ENCODE measurements at regions not wholly inside any gene's neighbourhood (a gene's known extent, or its start where the extent isn't known, plus 50 kb on each side); places are given as distances from the start of the nearest gene placed in this dataset.
"Not testable (repeated sequence)": the region's sequence is repeated elsewhere in the genome, so short reads cannot be mapped to it uniquely, and the experiment has no call there.

DNA sequence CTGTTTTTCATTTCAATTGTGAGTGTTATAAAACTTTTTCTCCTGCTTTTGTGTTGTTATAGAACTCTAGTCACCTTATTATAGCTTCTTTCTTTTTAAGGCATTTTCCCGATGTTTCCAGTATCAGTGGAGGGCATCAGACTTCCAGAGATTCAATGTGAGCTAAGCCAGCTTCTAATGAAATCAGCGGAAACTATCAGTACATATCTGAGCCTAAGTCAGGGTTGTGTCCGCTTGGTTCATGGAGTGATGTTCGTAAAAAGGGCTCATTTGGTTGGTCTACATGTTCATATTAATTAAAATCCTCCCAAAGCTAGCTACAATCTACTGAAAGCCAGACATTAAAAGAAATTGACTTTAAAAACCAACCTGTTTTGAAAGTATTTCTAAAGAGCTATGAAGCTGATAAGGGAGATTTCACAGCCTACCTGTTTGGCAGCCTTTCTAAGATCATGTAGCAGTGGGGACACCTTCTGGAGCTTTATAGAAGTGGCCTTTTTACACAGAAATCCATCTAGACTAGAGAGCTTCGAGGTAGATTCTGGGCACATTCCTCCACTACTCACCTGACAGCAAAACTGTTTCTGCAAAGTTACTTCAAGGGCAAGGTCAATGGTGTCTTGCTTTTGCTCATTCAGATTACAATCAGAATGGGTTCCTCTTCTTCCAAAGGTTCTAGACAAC lies 227.1 kb upstream of the NBPF12 start:
- not testable (repeated sequence) for DNase-seq

DNA sequence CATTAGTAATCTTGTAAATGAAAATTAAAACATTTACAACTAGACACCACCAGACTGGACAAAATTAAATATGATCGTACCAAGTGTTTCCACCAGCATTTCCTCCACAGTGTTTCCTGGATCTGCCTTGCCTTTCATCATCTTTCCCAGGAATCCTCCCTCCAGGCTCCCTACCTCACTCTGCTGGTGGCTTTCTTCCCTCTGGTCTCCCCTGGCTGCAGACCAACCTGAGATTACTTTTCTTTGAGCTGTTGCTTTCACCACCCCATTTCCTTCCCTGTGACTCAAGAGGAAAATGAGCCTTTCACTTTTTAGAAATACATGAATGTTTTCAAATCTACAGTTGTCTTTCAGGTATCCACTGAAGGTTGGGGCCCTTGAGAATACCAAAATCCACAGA lies 228.8 kb upstream of the NBPF12 start:
- not testable (repeated sequence) for DNase-seq

DNA sequence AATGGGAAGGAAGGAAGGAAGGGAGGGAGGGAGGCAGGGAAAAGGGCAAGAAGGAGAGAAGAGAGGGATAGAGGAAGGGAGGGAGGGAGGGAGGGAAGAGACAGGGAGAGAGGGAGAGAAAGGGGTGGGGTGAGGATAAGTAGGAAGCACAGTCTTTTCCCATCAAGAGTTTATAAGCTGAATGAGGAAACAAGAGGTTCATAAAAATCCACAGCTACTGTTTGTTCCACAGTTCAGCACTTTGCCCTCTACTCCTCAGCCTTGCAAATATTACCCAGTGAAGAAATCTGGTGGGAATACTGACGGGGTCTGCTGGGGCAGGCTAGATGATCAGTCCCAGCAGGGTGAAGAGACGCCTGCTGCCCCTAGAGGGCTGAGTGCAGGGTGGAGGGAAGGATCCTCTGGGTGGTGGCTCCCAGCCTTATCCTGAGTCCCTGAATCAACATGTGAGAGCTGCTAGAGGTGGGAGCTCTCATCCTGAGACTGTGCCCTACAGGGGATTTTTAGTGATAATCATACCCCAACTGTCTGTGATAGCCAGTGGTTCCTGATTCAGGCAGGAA lies 233.9 kb upstream of the NBPF12 start:
- not testable (repeated sequence) for DNase-seq

DNA sequence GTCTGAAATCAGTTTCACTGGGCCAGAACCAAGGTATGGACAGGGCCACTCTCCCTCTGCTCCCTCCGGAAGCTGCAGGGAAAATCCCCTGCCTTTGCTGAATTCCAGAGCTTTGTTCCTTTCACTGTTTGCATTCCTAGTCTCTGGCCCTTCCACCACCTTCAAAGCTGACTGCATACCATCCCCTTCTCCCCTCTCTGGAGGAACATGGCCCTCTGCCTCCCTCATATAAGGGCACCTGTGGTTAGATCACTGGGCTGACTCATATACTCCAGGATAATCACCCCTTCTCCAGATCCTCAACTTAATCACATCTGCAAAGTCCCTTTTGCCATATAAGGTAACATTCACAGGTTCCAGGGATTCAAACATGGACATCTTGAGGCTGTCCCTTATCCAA lies 236.8 kb upstream of the NBPF12 start:
- not testable (repeated sequence) for DNase-seq

DNA sequence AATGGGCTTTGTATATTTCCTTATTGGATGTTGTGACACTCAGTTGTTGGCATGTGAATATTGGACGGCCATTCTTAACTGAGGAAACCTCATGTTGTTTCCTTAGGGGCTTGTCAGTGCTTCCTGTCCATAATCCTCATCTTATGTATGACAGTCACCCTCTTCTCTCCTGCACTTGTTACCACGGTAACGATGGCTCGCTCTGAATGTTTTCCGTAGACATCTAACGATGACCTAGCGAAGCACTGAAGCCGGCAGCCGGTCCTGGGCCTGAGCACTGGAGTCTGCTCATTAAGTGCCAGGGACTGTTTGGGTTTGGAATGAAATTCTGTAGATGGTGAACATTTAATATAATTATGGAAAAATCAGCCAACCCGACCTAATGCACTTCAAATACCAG lies 242.7 kb upstream of the NBPF12 start:
- DNase-seq: not testable (repeated sequence)

DNA sequence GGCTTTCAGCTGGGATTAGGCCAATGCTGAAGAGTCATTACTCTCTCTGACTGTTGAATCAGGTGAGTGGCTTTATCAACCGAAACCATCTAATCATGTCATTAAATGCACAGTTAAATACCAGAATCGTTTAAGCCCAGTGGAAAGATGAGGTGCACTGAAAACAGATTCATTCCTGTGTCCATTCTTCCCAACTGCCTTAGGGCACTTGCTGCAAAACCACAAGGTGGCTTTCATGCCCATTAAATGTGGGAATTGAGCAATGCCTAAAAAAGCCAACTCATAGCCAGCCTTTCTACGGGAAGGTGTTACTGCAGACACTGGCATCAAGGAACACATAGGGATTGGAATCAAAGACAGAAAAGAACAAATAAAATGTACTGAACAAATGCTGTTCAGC lies 246.3 kb upstream of the NBPF12 start:
- not testable (repeated sequence) for DNase-seq

DNA sequence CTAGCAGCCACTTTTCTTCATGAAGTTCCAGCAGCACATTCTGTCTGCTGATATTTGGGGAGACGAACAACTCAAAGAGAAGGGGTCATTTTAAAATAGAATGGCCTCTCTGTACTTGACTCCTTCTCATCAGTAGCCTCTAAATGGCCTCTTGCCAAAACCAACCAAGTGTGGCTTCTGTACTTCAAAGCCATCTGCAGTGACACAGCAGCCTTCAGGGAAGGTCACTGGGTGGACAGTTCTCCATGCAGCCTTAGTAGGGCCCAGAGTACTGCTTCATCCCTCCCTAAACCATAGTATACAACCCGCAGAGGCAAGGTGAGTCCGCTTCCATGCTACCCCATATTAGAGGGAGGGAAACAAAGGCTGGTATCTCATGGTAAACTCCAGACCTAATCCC lies 249.2 kb upstream of the NBPF12 start:
- DNase-seq: not testable (repeated sequence)

DNA sequence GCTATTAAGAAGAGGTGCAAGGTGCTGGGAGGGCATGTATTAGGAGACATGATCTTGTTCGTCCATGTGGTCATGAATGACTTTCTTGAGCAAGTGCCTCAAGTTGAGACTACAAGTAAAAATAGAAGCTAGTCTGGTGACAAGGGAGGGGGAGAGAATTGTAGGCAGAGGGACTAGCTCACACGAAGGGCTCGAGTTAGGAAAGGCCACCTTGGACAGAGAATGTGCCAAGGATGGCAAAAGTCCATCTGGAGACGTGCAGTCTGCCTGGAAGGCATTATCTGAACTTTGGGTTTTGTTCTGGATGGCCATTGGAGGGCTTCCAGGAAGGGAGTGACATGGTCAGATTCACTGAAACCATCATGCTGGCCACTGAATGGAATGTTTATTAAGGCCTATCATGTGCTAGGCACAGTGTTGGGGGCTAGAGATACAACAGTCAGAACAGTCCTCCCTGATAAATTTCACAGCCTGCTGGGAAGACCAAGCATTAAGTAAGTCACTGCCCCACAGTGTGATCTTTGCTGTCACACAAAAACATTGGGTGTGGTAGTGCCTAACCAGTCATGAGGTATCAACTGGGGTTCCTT lies 251.3 kb upstream of the NBPF12 start:
- DNase-seq: not testable (repeated sequence)

DNA sequence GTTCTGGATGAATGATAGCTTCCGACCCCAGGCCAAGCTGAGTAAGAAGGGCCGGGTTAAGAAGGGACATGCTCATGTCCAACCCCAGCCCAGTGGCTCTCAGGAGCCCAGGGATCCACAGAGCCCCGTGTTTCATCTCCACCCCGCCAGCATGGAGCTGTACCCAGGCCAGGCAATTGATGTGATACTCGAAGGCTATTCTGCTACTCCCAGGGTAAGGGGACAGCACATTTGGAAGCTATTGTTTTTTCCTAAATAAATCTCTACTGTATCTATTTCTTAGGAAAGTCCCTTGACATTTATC lies 255.0 kb upstream of the NBPF12 start:
- DNase-seq: not testable (repeated sequence)

DNA sequence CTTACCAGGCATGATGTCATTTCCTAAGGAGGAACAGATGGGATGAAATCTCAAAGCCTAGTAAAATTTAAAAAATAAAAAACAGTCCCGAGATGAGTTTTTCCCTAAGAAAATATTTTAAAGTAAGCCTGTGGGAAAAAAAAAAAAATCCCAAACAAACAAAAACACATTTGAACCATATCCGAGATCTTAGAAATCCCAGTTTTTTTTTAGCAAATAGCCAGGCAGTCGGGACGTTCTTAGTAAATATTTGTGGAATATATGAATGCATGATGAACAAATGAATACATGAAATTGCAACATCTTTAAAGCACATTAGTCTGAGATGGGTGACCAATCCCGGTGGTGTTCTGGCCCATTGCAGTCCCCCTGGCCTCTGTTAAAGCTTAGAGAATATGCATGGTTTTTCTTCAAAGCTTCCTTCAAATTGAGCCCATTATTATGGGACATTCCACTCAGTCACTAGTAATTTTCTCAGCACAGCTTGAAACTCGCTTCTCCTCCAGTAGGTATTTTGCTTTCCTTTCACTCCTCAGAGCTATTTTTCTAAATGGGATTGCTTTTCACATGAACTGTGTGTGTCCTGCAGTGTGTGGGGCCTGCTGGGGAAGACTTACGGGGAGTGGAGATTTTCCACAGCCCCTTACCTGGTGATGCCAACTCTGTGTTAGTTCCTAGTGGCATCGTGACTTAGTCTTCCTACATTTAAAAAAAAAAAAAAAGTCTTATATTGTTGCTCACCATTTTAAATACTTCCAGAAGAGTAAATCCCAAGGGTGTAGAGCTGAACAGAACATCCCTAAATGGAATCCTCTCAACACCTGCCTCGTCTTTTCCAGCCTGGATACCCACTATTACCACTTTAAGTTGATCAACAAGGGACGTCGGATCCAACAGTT lies 255.6 kb upstream of the NBPF12 start:
- DNase-seq: not testable (repeated sequence)

DNA sequence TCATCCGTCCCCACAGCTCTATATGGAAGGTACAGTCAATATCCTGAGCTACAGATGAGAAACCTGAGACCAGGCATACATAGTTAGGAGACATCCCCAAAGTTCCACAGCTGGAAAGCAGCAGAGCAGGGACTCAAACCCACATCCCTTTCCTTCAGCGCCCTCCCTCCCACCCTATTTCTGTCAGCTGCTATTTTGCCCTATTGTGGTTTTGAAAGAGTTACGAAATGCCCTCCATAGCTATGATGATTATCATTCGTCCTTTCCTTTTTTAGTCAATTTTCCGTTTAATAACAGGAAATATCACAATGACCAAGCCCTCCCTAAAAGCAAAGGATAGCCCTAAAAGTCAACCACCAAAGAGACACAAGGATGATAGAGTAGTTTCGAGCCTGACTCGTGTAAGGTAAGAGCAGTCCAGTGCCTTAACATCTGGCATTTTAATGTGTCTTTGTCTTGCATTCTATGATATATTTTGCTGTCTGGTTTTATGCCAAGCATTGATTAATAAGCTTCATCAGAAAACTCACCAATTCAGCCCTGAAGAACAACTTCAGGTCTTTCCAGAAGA lies 264.3 kb upstream of the NBPF12 start:
- not testable (repeated sequence) for DNase-seq

DNA sequence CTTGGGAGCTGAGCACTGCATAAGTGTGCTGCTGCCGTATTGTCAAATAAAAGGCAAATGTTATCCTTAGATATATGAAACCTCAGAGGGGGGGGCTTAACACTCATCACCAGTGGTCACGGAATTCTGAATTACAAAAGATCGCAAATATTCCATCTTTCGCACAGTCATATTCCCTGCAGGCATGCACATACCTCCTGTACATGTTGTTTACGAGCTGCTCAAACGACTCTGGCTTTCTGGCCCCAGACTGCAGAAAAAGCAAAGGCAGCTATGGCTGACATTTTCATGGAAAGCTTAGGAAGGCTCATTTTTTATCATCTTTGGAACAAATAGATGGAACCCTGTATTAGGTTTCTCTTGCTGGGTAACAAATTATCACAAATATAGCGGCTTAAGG lies 265.5 kb upstream of the NBPF12 start:
- not testable (repeated sequence) for DNase-seq

DNA sequence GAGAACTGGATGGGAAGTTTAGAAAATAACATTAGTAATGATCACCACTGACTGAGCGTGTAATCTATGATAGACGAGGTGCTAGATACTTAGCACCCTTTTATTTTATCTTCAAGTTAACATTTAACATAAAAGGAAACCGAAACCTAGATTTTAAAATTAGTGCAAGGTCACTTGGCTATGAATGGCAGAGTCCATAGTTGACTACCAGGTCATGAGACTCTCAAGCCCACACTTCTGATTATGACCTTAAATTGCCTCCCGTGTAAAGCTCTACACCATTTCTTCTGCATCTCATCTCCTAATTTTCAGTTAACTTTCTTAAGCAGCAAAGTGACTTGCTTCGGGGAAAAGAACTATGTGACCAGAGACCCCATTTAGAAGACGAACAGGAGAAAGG lies 266.5 kb upstream of the NBPF12 start:
- not testable (repeated sequence) for DNase-seq

DNA sequence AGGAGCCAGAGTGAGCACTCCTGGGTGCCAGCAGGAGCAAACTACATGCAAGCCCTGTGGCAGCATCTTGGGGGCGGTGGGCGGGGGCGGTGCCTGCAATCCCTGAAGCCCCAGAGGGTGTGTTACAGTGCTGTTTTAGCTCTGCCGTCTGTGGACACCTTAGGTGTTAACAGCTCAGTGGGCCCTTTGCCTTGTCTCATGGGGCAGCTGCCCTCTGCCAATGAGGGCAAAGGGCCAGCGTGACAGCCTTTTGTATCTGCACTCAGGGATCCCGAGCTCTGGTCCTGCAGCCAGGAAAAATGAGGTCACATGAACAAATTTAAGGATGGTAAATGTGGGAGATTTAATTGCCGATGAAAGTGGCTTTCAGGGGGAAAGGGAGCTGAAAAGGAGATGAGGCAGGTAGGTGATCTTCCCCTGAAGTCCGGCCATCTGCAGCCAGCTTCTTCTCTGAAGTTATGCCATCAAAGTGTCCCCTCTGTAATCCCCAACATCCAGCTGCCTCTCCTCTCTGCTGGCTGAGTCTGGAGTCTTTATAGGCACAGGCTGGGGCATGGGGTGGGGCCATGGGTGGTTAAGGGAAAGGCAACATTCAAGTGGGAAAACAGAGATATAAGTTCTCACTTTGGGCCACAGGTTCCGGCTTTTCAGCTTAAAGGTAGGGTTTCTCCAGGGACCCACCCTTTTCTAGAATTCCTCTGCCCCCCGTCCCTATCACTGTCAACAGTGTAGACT lies 267.1 kb upstream of the NBPF12 start:
- DNase-seq: not testable (repeated sequence)

DNA sequence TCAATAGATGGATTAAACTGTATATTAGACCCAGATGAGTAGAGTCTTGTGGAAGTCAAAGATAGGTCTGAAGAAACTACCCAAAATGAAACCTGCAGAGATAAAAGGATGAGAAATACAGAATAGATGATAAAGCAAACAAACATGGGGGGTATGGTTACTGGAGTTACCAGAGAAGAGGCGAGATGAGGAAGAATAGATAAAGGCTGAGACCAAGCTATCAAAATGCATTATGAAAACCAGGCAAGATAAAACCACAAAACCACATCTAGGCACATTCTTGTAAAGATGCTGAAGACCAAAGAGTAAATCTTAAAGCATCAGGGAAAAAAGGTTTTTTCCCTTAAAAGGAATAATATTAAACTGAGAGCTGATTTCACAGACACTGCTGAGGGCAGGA lies 271.8 kb upstream of the NBPF12 start:
- DNase-seq: not testable (repeated sequence)

DNA sequence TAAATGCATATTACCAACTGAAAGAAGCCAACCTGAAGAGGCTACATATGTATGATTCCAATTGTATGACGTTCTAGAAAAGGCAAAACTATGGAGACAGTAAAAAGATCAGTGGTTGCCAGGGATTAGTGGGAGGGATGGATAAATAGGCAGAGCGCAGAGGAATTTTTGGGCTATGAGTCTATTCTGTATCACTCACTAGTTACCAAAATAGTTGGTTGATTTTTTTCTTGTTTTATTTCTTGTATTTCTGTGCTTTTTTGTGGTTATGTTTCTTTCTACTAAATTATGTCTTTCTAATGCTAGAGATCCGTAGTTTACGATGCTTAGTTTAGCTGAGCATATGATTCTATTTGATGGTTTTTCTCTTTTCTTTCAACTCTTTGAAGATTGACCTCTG lies 277.9 kb upstream of the NBPF12 start:
- not testable (repeated sequence) for DNase-seq

DNA sequence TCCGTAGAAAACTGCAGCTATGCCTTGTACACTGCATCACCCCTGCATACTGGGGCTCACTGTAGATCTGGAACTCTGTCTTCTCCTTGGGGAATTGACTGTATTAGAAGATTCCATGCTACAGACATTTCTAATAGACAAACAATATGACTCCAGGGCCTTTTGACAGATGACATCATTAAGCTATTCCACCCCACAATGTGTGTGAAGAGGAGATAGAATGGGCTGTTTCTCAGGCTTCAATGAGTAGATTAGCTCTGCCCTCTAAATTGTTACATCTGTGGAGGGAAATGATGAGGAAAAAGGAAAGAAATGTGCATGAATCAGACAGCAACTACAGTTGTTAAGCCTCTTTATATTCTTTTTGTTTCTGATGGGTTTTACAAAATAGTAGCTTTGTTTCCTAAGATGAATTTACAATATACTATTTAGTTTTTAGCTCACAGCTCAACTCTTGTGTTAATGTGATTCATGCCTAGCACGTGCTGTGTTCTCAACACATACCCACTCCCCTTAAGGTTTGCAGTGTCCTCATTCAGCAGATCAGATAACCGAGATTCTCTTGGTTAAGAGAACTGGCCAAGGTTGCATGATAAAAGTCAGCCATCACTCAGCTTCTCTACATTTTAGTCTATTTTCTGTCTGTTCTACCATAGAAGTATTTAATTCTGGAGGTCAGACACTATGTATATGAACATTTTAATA lies 281.6 kb upstream of the NBPF12 start:
- not testable (repeated sequence) for DNase-seq

DNA sequence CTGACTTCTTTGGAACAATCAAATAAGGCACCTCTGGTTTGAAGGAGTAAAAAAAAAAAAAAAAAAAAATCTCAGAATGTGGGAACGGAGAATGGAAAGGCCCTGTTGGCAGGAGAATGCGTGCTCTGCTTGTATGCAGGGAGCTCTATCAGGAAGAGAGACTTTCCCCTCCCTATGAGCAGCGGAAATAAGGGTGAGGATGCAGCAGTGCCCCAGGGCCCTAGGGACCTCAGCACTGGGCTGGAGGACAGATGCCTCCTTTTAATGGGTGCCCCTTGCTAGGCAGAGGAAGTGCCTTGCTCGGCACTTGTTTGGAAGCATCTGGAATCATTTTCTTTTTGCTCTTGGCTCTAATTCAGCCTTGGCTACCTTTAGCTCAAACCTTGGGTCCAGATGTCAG lies 283.4 kb upstream of the NBPF12 start:
- DNase-seq: not testable (repeated sequence)

DNA sequence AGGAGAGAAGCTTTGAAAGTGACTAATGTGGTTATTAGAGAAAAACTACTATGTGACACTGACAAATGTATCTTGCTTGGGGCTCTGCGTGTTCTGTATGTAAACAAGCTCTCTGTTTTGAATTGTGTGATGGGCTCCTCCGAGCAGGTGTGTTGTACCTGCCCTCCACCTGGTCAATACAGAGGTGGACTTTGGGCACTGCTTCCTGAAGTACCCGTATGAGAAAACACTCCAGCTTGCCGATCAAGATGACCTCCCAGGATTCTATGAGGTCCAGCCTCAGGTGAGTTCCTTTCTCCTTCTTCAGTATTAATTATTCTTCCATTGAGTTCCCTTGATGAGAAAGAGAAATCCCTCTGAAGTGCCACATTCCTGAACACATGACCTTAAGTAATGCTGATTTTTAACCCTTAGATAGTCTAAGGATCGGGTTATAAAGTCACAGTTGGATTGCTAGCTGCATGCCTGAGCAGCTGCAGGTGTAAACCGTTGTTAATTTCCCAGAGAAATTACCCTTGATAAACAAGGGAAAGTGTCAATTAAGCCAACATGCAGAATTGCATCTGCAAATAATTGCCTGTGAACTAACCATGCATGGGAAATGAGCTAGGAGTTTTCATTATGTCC lies 292.0 kb upstream of the NBPF12 start:
- not testable (repeated sequence) for DNase-seq

DNA sequence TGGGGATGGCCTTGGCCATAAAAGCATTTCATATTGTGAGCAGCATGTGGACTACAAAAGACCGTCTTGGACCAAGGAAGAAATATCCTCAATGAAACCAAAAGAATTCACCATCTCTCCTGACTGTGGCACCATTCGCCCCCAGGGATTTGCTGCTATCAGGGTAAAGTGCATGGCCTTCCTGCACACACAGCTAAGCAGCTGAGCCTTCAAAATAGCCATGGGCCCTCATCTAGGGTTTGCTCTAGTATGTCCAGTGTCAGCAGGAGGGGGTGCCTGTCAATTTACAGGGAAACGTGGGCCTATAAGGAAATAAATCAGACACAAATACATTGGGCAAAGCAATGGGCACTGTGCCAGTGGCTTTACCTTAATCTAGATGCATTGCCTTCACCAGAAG lies 296.6 kb upstream of the NBPF12 start:
- DNase-seq: not testable (repeated sequence)

DNA sequence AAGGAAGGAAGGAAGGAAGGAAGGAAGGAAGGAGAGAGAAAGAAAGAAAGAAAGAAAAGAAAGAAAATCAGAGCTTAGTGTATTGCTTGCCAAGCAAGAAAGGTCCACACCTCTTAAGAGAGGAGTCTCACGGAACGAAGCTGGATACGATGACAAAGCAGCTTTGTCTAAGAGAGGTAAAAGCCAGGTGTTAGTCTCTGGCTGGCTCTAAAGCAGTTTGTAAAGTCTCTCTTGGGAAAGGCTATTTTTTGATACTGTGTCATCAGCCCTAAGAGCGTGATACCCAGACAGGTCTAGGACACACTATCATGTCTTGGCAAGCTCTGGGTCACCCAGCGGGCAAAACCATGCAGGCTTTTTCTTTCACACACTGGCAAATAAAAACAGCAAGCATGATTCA lies 297.5 kb upstream of the NBPF12 start:
- not testable (repeated sequence) for DNase-seq
